Left ventricle myocardium inferior (tissue), 1 donor: ENCODE measurements at regions not wholly inside any gene's neighbourhood (a gene's known extent, or its start where the extent isn't known, plus 50 kb on each side); places are given as distances from the start of the nearest gene placed in this dataset.

ENCODE experiments used
- DNase-seq: peaks from one replicate; pipeline ENCODE4 v3.0.0-alpha.2; 2020
- H3K27ac ChIP-seq: fragments of 200-600 bp; replicated peaks from 2 replicates; pipeline ENCODE4 v1.8.0; 2021
- H3K27me3 ChIP-seq: fragments of 200-600 bp; 2 replicates; pipeline ENCODE4 v1.8.0; 2021; ENCODE audit warnings: low read depth
- H3K36me3 ChIP-seq: fragments of 200-600 bp; 2 replicates; pipeline ENCODE4 v1.8.0; 2021
- H3K4me1 ChIP-seq: fragments of 200-600 bp; 2 replicates; pipeline ENCODE4 v1.8.0; 2021
- H3K4me3 ChIP-seq: fragments of 200-600 bp; 2 replicates; pipeline ENCODE4 v1.8.0; 2021; ENCODE audit warnings: mild to moderate bottlenecking, moderate library complexity
- H3K9me3 ChIP-seq: fragments of 200-600 bp; replicated peaks from 2 replicates; pipeline ENCODE4 v1.8.0; 2021
- intact Hi-C: fragments of 100-400 bp; cut with micrococcal nuclease; formaldehyde crosslinking; loops from one replicate; pipeline ENCODE4 v1.11.0; 2022
- TF ChIP-seq, protein P1 (sequence below): fragments of 200-600 bp; IDR thresholded peaks from 2 replicates; pipeline ENCODE4 v1.8.0; 2021; ENCODE audit warnings: antibody characterized with exemption, mild to moderate bottlenecking, borderline replicate concordance
- donor health status: DM: no; HTN: yes; CAD: no; lungs with severe emphysema.

DNA sequence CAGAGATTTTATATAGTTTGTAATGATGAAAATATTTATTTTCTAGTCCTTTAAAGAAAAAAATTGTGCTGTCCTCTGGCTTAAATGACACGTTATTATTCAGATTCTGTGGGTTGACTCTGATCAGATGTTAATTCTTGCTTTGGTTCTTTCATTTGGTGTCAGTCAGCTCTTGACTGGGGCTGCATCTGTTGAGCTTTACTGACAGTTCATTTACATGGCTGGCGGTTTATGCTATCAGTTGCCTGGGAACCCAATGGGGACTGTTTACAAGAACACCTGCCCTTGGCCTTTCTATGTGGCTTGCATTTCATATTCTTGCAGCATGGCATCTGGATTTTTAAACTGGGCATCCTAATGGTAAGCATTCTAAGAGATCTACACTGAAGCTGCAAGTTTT, 667.1 kb upstream of the FBXO33 start:
- TF ChIP-seq, protein P1, sequence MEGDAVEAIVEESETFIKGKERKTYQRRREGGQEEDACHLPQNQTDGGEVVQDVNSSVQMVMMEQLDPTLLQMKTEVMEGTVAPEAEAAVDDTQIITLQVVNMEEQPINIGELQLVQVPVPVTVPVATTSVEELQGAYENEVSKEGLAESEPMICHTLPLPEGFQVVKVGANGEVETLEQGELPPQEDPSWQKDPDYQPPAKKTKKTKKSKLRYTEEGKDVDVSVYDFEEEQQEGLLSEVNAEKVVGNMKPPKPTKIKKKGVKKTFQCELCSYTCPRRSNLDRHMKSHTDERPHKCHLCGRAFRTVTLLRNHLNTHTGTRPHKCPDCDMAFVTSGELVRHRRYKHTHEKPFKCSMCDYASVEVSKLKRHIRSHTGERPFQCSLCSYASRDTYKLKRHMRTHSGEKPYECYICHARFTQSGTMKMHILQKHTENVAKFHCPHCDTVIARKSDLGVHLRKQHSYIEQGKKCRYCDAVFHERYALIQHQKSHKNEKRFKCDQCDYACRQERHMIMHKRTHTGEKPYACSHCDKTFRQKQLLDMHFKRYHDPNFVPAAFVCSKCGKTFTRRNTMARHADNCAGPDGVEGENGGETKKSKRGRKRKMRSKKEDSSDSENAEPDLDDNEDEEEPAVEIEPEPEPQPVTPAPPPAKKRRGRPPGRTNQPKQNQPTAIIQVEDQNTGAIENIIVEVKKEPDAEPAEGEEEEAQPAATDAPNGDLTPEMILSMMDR: no peak
- Histone ChIP-seq H3K4me1 (no peaks in the 10 kb centered on the region), H3K4me3 (no peak overlapping the region), H3K36me3 (no peaks in the 10 kb centered on the region), H3K27ac (no peak overlapping the region), H3K9me3 (peaks cover 8% of the 10 kb centered on the region), H3K27me3 (no peaks in the 10 kb centered on the region)
- intact Hi-C loops: no loop called here
- DNase-seq: no peak

DNA sequence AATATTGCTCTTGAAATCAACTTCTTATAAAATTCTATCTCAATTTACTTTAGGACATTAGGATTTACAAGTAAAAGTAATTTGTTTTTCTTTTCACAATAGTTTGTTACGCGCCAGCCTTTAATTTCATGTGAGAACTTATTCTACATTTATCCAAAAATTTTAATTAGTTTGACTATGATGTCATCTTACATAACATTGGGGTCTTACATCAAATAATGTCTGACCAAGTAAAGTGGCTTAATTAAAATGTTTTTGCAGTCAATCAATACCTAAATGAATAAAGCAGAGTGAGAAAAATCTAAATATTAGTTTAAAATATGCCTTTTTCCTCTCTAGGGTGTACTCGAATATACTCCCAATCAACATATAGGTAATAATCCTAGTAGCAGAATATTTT, 666.2 kb upstream of the FBXO33 start:
- DNase-seq: no peak
- Histone ChIP-seq H3K27ac (no peak overlapping the region), H3K27me3 (no peaks in the 10 kb centered on the region), H3K9me3 (peaks cover 6% of the 10 kb centered on the region), H3K36me3 (no peaks in the 10 kb centered on the region), H3K4me1 (no peaks in the 10 kb centered on the region), H3K4me3 (no peak overlapping the region)
- intact Hi-C loops: no loop called here
- TF ChIP-seq, protein P1: no peak

DNA sequence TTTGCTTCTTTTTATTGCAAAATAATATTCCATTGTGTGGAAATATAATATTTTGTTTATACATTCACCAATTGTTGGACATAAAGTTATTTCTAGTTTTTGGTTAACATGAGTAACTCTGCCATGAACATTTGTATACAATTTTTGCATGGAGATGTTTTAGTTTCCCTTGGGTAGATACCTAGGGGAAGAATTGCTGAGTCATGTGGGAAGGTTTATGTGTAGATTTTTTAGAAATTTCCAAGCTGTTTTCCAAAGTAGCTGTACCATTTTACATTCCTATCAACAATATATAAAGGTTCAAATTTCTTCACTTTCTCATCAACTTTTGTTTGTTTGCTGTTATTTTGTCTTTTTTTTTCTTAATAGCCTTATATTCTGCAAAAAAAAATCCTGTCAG, 664.7 kb upstream of the FBXO33 start:
- H3K9me3 ChIP-seq: no peaks in the 10 kb centered on the region
- no peak for DNase-seq
- TF ChIP-seq, protein P1: no peak

DNA sequence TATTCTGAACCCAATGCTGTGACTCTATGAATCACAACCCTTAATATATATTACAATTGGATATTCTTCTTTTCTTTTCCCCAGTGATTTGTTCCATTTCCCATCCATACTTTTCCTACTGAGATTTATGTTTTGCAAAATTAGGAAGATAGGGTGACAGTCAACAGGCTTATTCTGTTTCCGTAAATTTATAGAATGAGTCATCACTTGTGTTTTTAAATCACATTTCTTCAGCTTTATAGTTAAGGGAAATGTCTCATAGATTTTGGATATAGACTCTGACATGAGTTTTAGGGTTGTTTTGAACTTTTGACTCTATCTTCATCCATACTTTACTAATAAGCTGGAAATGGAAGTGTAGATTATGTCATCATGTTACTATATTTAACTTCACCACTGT, 661.6 kb upstream of the FBXO33 start:
- DNase-seq: no peak
- Histone ChIP-seq H3K27me3 (no peaks in the 10 kb centered on the region), H3K4me3 (no peak overlapping the region), H3K27ac (no peak overlapping the region), H3K4me1 (no peaks in the 10 kb centered on the region), H3K36me3 (no peaks in the 10 kb centered on the region), H3K9me3 (no peaks in the 10 kb centered on the region)
- TF ChIP-seq, protein P1: no peak
- intact Hi-C loops: no loop called here

More for the DNA sequence above, 664.7 kb upstream of the FBXO33 start:
- intact Hi-C loops: no loop called here
- no peaks in the 10 kb centered on the region for H3K36me3 ChIP-seq
- H3K4me1 ChIP-seq: no peaks in the 10 kb centered on the region
- no peaks in the 10 kb centered on the region for H3K27me3 ChIP-seq
- no peak overlapping the region for H3K27ac ChIP-seq
- no peak overlapping the region for H3K4me3 ChIP-seq

DNA sequence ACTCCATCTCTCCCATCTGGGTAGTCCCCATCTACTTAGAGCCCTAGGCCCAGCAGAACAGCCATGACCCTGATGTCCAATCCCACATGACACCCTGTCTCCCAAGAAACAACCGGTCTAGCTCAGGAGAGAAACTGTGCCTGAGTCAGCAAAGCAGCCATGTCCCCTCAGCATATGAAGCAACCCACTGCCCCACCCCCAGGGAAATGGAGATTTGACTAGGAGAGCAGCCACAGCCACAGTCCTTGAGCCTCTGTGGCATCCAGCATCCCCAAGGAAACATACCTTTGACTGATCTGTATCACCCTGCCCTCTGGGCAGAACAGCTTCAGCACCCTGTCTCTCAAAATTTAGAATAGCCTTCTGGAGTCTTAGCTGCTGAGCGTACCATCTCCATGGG, 641.9 kb upstream of the FBXO33 start:
- Histone ChIP-seq H3K4me1 (no peaks in the 10 kb centered on the region), H3K9me3 (peaks cover 31% of the 10 kb centered on the region), H3K27ac (no peak overlapping the region), H3K27me3 (no peaks in the 10 kb centered on the region), H3K36me3 (no peaks in the 10 kb centered on the region), H3K4me3 (no peak overlapping the region)
- DNase-seq: no peak
- TF ChIP-seq, protein P1: no peak
- intact Hi-C loops: no loop called here

DNA sequence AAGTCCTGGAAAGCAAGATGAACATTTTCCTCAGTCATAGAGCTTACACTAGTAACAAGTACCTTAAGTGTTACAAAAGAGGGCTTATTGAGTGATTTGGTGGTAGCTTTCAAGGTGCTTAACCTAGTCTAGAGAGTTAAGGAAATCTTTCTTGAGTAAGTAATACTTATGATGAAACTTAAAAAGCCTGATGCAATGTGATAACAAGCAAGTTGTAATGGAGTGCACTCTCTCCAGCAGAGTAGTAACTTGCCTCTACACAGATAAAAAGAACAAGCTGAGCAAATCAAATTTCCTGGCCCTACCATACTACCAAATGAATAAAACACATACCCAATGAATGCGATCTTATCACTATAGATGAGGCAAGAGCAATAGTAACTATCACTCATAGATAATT, 639.9 kb upstream of the FBXO33 start:
- intact Hi-C loops: no loop called here
- TF ChIP-seq, protein P1: no peak
- Histone ChIP-seq H3K4me1 (no peaks in the 10 kb centered on the region), H3K4me3 (no peak overlapping the region), H3K9me3 (peaks cover 31% of the 10 kb centered on the region), H3K27me3 (no peaks in the 10 kb centered on the region), H3K36me3 (no peaks in the 10 kb centered on the region), H3K27ac (no peak overlapping the region)
- no peak for DNase-seq
